ENCODE measurements at regions not wholly inside any gene's neighbourhood (a gene's known extent, or its start where the extent isn't known, plus 50 kb on each side); places are given as distances from the start of the nearest gene placed in this dataset.

DNA sequence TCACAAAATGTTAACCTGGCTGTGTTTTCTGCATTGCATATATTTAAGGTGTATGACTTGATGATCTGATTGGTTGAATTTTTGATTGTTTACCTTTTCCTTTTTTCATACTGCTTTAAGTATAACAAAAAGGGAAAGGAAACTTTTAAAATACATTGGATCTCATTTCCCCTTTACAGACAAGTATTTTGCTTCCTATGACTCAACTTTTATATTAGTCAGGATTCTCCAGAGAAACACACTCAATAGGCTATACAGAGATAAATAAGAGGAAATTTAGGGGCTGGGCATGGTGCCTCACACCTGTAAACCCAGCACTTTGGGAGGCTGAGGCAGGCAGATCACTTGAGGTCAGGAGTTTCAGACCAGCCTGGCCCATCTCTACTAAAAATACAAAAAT is 205.8 kb downstream of the TJP1 start:
- TF ChIP-seq, protein P1, sequence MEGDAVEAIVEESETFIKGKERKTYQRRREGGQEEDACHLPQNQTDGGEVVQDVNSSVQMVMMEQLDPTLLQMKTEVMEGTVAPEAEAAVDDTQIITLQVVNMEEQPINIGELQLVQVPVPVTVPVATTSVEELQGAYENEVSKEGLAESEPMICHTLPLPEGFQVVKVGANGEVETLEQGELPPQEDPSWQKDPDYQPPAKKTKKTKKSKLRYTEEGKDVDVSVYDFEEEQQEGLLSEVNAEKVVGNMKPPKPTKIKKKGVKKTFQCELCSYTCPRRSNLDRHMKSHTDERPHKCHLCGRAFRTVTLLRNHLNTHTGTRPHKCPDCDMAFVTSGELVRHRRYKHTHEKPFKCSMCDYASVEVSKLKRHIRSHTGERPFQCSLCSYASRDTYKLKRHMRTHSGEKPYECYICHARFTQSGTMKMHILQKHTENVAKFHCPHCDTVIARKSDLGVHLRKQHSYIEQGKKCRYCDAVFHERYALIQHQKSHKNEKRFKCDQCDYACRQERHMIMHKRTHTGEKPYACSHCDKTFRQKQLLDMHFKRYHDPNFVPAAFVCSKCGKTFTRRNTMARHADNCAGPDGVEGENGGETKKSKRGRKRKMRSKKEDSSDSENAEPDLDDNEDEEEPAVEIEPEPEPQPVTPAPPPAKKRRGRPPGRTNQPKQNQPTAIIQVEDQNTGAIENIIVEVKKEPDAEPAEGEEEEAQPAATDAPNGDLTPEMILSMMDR (IDR thresholded peaks at IDR 0.05 in 4 of 5, conservative IDR thresholded peaks at IDR 0.05 in 1 of 5): no peak
- TF ChIP-seq POLR2A (IDR thresholded peaks at IDR 0.05): no peak
